Prostate gland (tissue), 2 donors: ENCODE measurements at regions not wholly inside any gene's neighbourhood (a gene's known extent, or its start where the extent isn't known, plus 50 kb on each side); places are given as distances from the start of the nearest gene placed in this dataset.

ENCODE experiments used
- CTCF ChIP-seq, 4 experiments: fragments of 200-600 bp in 2 of 4; fragments of 450-650 bp in 2 of 4; sonication (generic) in 2 of 4; IDR thresholded peaks; 1 replicate in 3 of 4; 2 replicates in 1 of 4; pipeline ENCODE4 v1.5.1; 2016 to 2019; ENCODE audit warnings: antibody characterized with exemption in 4 of 4, mild to moderate bottlenecking in 2 of 4, moderate library complexity in 2 of 4
- POLR2A ChIP-seq: fragments of 450-650 bp; IDR thresholded peaks from one replicate; pipeline ENCODE4 v1.6.1; 2016; ENCODE audit warnings: antibody characterized with exemption, mild to moderate bottlenecking

- TF ChIP-seq POLR2A, result no peak
- no peak for TF ChIP-seq CTCF (IDR thresholded peaks at IDR 0.05)
These were observed 539.3 kb upstream of the TBX3 start for GRCh38 chr12:115223322-115223721.
